Endodermal cell (in vitro differentiated cells): ENCODE measurements at regions not wholly inside any gene's neighbourhood (a gene's known extent, or its start where the extent isn't known, plus 50 kb on each side); places are given as distances from the start of the nearest gene placed in this dataset.

Experiments used
- DNase-seq: peaks from one replicate; pipeline ENCODE4 v3.0.0-alpha.2; 2017
- H3K27ac ChIP-seq: 2 replicates; pipeline ENCODE4 v1.5.1; 2013; ENCODE audit warnings: mild to moderate bottlenecking, low read depth, low read length, moderate library complexity
- H3K27me3 ChIP-seq: 2 replicates; pipeline ENCODE4 v1.6.1; 2013; ENCODE audit warnings: mild to moderate bottlenecking, low read length, moderate library complexity; ENCODE audit not compliant: insufficient read depth, control insufficient read depth, poor library complexity, severe bottlenecking
- H3K36me3 ChIP-seq: 2 replicates; pipeline ENCODE4 v1.7.0; 2013; ENCODE audit warnings: mild to moderate bottlenecking, low read length, moderate library complexity; ENCODE audit not compliant: control insufficient read depth, insufficient read depth
- H3K4me1 ChIP-seq: one replicate; pipeline ENCODE4 v1.7.0; 2013; ENCODE audit warnings: low read length; ENCODE audit not compliant: control insufficient read depth, insufficient read depth
- H3K4me3 ChIP-seq: 2 replicates; pipeline ENCODE4 v1.5.1; 2013; ENCODE audit warnings: mild to moderate bottlenecking, low read length, moderate library complexity
- H3K9ac ChIP-seq: 2 replicates; pipeline ENCODE4 v1.6.1; 2013; ENCODE audit warnings: mild to moderate bottlenecking, low read length, moderate library complexity; ENCODE audit not compliant: poor library complexity, severe bottlenecking; ENCODE audit errors: extremely low read depth
- H3K9me3 ChIP-seq: 2 replicates; pipeline ENCODE4 v1.6.1; 2013; ENCODE audit warnings: mild to moderate bottlenecking, low read length, moderate library complexity; ENCODE audit not compliant: control insufficient read depth
- H3K27ac Mint-ChIP-seq: 2 replicates; pipeline ENCODE4 v1.8.0; 2020; ENCODE audit warnings: mixed read lengths
- H3K27me3 Mint-ChIP-seq: 2 replicates; pipeline ENCODE4 v1.8.0; 2021; ENCODE audit warnings: mild to moderate bottlenecking, mixed read lengths; ENCODE audit not compliant: insufficient read depth
- H3K36me3 Mint-ChIP-seq: 2 replicates; pipeline ENCODE4 v1.8.0; 2020; ENCODE audit warnings: low read depth, mixed read lengths
- H3K4me1 Mint-ChIP-seq: 2 replicates; pipeline ENCODE4 v1.8.0; 2020; ENCODE audit warnings: mixed read lengths
- H3K4me3 Mint-ChIP-seq: 2 replicates; pipeline ENCODE4 v1.8.0; 2020; ENCODE audit warnings: mild to moderate bottlenecking, moderate library complexity, mixed read lengths
- H3K9me3 Mint-ChIP-seq: 2 replicates; pipeline ENCODE4 v1.8.0; 2020; ENCODE audit warnings: mild to moderate bottlenecking, mixed read lengths
- WGBS, 2 experiments: methylation state at CpG; one replicate each; pipeline versions ENCODE4 v1.1.5 to v1.1.7; 2013; ENCODE audit warnings: missing lambda C conversion rate in 2 of 2, mixed read lengths in 1 of 2; ENCODE audit not compliant: insufficient coverage in 1 of 2, insufficient read length in 1 of 2; 5-methylcytosine and 5-hydroxymethylcytosine counted together
- TF ChIP-seq, protein P1 (sequence below): fragments of 200-600 bp; sonication (generic); conservative IDR thresholded peaks from 2 replicates; pipeline ENCODE4 v1.5.0; 2021; ENCODE audit warnings: antibody characterized with exemption, mild to moderate bottlenecking

DNA sequence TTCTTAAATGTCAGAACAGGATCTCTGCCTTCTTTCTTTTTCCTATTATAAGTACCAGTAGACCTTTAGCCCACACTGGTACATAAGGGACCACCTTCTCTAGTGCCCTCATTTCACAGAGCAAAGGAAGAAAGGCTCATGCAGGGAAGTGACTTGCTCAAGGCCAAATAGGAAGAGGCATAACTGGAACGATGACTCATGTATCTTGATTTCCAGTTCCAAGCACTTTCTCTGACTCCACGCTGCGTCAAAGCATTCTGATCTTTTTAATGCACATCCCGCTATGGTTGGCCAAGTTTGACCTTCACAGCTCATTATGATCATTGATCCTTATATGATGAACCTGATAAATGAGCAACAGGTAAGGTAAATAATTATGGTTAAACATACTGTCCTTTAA, 542.0 kb downstream of the GBA3 start:
- H3K27me3 Mint-ChIP-seq: no peaks in the 10 kb centered on the region
- Histone ChIP-seq H3K27ac (no peak overlapping the region), H3K4me1 (peaks cover 12% of the 10 kb centered on the region), H3K9me3 (no peaks in the 10 kb centered on the region), H3K36me3 (no peaks in the 10 kb centered on the region), H3K9ac (no peak overlapping the region), H3K27me3 (no peaks in the 10 kb centered on the region), H3K4me3 (no peak overlapping the region)
- H3K4me3 Mint-ChIP-seq: no peak overlapping the region
- TF ChIP-seq, protein P1, sequence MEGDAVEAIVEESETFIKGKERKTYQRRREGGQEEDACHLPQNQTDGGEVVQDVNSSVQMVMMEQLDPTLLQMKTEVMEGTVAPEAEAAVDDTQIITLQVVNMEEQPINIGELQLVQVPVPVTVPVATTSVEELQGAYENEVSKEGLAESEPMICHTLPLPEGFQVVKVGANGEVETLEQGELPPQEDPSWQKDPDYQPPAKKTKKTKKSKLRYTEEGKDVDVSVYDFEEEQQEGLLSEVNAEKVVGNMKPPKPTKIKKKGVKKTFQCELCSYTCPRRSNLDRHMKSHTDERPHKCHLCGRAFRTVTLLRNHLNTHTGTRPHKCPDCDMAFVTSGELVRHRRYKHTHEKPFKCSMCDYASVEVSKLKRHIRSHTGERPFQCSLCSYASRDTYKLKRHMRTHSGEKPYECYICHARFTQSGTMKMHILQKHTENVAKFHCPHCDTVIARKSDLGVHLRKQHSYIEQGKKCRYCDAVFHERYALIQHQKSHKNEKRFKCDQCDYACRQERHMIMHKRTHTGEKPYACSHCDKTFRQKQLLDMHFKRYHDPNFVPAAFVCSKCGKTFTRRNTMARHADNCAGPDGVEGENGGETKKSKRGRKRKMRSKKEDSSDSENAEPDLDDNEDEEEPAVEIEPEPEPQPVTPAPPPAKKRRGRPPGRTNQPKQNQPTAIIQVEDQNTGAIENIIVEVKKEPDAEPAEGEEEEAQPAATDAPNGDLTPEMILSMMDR: no peak
- DNase-seq: no peak
- WGBS, 2 experiments: 91 to 97% methylated on average over 4 of the region's 4 CpGs
- H3K36me3 Mint-ChIP-seq: no peaks in the 10 kb centered on the region
- H3K4me1 Mint-ChIP-seq: peaks cover 32% of the 10 kb centered on the region
- H3K9me3 Mint-ChIP-seq: no peaks in the 10 kb centered on the region
- peak overlapping the region; percentile 10 for H3K27ac Mint-ChIP-seq

DNA sequence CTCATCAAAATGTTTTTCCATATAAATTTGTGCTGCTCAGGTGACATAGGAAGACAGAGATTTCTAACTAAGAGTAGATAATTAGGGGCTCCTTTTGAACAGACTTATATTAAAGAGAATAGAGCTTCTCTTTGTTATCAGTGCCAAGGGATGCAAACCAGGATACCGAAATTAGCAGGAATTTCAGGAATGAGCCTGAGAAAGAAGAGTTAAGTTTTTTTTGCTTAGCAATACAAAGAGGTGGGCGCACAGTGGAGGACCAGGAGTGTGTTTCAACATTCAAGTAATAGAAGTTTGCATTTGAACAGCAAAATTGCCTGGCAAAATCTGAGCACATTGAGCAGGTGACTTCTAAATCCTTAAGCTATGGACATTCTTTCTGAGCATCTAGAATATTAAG, 541.3 kb downstream of the GBA3 start:
- Histone ChIP-seq H3K4me3 (peak overlapping the region; percentile 57), H3K36me3 (no peaks in the 10 kb centered on the region), H3K4me1 (peaks cover 12% of the 10 kb centered on the region), H3K9ac (no peak overlapping the region), H3K27me3 (no peaks in the 10 kb centered on the region), H3K27ac (no peak overlapping the region), H3K9me3 (no peaks in the 10 kb centered on the region)
- Mint-ChIP-seq H3K4me3 (no peak overlapping the region), H3K36me3 (no peaks in the 10 kb centered on the region), H3K27ac (peak overlapping the region; percentile 10), H3K4me1 (peaks cover 32% of the 10 kb centered on the region), H3K9me3 (no peaks in the 10 kb centered on the region), H3K27me3 (no peaks in the 10 kb centered on the region)
- TF ChIP-seq, protein P1: no peak
- DNase-seq: no peak
- WGBS, 2 experiments: 8 to 21% methylated on average over 2 of the region's 2 CpGs

DNA sequence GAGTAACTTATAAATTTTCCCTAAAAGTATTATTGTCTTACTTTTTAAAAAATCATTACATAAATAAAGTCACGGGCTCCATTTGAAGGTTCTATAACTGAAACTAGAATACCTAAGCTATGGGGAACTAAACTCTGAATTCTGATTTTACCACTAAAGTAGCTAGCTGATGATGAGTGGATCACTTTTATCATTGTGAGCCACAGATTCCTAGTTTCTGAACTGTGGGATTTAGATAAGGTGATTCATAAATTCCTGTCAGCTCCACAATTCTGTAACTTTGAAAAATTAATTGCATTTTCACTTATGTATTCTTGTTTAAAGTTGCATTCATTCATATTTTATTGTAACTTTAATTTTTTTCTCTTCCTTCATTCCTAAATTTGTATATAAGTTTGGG, 540.9 kb downstream of the GBA3 start:
- peak overlapping the region; percentile 57 for H3K4me3 ChIP-seq
- no peaks in the 10 kb centered on the region for H3K9me3 ChIP-seq
- H3K27me3 ChIP-seq: no peaks in the 10 kb centered on the region
- Mint-ChIP-seq H3K4me3 (no peak overlapping the region), H3K4me1 (peaks cover 32% of the 10 kb centered on the region), H3K36me3 (no peaks in the 10 kb centered on the region), H3K27me3 (no peaks in the 10 kb centered on the region), H3K27ac (peak overlapping the region; percentile 10), H3K9me3 (no peaks in the 10 kb centered on the region)
- TF ChIP-seq, protein P1: no peak
- H3K36me3 ChIP-seq: no peaks in the 10 kb centered on the region
- H3K9ac ChIP-seq: no peak overlapping the region
- no peak for DNase-seq
- H3K27ac ChIP-seq: no peak overlapping the region
- peaks cover 12% of the 10 kb centered on the region for H3K4me1 ChIP-seq
- WGBS, 2 experiments: 93 to 100% methylated on average over 1 of the region's 1 CpG
